ENCODE measurements at regions not wholly inside any gene's neighbourhood (a gene's known extent, or its start where the extent isn't known, plus 50 kb on each side); places are given as distances from the start of the nearest gene placed in this dataset.

GRCh38 chr3:6734395-6734746 lies 126.5 kb upstream of the GRM7 start:
- no peaks in the 10 kb centered on the region for H3K9me3 ChIP-seq (ENCODE audit: control insufficient read depth in 2 of 3, insufficient read depth in 1 of 3, low read length in 3 of 3)
- H3K36me3 ChIP-seq (ENCODE audit: control insufficient read depth in 2 of 3, insufficient read depth in 3 of 3, low read length in 3 of 3): no peaks in the 10 kb centered on the region
- TF ChIP-seq, protein P1, sequence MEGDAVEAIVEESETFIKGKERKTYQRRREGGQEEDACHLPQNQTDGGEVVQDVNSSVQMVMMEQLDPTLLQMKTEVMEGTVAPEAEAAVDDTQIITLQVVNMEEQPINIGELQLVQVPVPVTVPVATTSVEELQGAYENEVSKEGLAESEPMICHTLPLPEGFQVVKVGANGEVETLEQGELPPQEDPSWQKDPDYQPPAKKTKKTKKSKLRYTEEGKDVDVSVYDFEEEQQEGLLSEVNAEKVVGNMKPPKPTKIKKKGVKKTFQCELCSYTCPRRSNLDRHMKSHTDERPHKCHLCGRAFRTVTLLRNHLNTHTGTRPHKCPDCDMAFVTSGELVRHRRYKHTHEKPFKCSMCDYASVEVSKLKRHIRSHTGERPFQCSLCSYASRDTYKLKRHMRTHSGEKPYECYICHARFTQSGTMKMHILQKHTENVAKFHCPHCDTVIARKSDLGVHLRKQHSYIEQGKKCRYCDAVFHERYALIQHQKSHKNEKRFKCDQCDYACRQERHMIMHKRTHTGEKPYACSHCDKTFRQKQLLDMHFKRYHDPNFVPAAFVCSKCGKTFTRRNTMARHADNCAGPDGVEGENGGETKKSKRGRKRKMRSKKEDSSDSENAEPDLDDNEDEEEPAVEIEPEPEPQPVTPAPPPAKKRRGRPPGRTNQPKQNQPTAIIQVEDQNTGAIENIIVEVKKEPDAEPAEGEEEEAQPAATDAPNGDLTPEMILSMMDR (IDR thresholded peaks at IDR 0.05; ENCODE audit: borderline replicate concordance, extremely low read depth, insufficient read depth): no peak
- intact Hi-C loops (cut with DNase I): no loop called here
- no peaks in the 10 kb centered on the region for H3K4me1 ChIP-seq (ENCODE audit: control insufficient read depth in 2 of 3, insufficient read depth in 2 of 3, low read depth in 1 of 3, low read length in 3 of 3)
- H3K27ac ChIP-seq (ENCODE audit: low read depth in 2 of 2, low read length in 2 of 2): no peak overlapping the region
- no peaks in the 10 kb centered on the region for H3K27me3 ChIP-seq (ENCODE audit: control insufficient read depth, insufficient read depth, low read length)
- no peak overlapping the region for H3K9ac ChIP-seq (ENCODE audit: low read length in 3 of 3)
- no peak for DNase-seq
- H3K4me3 ChIP-seq (ENCODE audit: low read length in 3 of 3): no peak overlapping the region
- FAIRE-seq: no peak

DNA sequence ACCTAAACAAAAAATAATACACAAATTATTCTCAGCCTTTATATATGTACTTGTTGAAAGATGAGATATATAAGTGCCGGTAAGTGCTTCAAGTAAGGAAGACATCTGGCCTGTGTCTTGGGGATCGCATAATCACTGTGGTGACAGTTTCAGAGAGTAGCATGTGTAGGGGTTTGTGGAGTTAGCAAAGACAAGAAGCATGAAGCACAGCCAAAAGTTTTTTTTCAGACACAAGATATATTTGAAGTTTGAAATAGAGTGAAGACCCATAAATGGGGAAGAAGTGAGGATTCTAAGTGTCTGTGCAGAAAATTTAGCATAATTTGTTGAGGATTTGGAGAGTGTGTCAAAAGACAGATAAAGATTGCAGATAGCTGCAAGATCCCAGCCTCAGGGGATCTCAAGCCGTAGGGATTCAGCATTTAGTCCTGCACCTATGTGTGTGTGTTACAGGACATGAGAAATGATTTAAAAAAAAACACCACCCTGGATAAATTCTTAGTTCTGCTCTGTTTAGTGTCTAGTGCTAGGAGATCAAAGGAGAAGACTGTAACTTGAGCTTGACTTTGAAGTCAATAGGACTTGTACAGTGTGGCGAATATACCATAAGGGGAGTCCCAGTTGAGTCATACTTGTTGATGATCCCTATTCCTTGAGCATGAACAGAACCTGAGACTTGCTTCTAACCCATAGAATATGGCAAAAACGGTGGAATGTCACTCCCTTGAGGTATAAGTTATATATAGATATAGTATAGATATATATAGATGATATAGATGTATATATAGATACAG lies 123.9 kb upstream of the GRM7 start:
- intact Hi-C loops (cut with DNase I): no loop called here
- H3K9ac ChIP-seq (ENCODE audit: low read length in 3 of 3): no peak overlapping the region
- H3K9me3 ChIP-seq (ENCODE audit: control insufficient read depth in 2 of 3, insufficient read depth in 1 of 3, low read length in 3 of 3): no peaks in the 10 kb centered on the region
- TF ChIP-seq, protein P1 (IDR thresholded peaks at IDR 0.05; ENCODE audit: borderline replicate concordance, extremely low read depth, insufficient read depth): no peak
- no peak overlapping the region for H3K27ac ChIP-seq (ENCODE audit: low read depth in 2 of 2, low read length in 2 of 2)
- no peaks in the 10 kb centered on the region for H3K4me1 ChIP-seq (ENCODE audit: control insufficient read depth in 2 of 3, insufficient read depth in 2 of 3, low read depth in 1 of 3, low read length in 3 of 3)
- FAIRE-seq (no peak), DNase-seq (peak in 2 of 5 donors; percentile 32 to 34)
- H3K36me3 ChIP-seq (ENCODE audit: control insufficient read depth in 2 of 3, insufficient read depth in 3 of 3, low read length in 3 of 3): no peaks in the 10 kb centered on the region
- H3K27me3 ChIP-seq (ENCODE audit: control insufficient read depth, insufficient read depth, low read length): no peaks in the 10 kb centered on the region
- H3K4me3 ChIP-seq (ENCODE audit: low read length in 3 of 3): no peak overlapping the region

DNA sequence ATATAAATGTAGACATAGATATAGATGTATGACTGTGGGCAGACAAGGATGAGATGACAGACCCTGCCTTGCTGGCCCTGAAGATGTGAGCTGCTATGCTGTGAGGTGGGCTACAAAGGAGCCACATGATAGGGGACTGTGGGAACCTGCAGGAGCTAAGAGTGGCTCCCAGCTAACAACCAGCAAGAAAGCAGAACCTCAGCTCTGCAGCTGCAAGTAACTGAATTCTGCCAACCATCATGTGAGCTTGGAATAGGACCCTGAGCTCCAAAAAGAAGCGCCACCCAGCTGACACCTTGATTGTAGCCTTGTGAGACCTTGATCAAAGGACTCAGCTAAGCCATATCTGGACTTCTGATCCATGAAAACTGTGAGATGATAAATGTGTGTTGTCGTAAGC lies 123.3 kb upstream of the GRM7 start:
- TF ChIP-seq, protein P1 (IDR thresholded peaks at IDR 0.05; ENCODE audit: borderline replicate concordance, extremely low read depth, insufficient read depth): no peak
- DNase-seq: no peak
- H3K4me3 ChIP-seq (ENCODE audit: low read length in 3 of 3): no peak overlapping the region
- H3K9me3 ChIP-seq (ENCODE audit: control insufficient read depth in 2 of 3, insufficient read depth in 1 of 3, low read length in 3 of 3): no peaks in the 10 kb centered on the region
- H3K27ac ChIP-seq (ENCODE audit: low read depth in 2 of 2, low read length in 2 of 2): no peak overlapping the region
- H3K9ac ChIP-seq (ENCODE audit: low read length in 3 of 3): no peak overlapping the region
- H3K27me3 ChIP-seq (ENCODE audit: control insufficient read depth, insufficient read depth, low read length): no peaks in the 10 kb centered on the region
- no peaks in the 10 kb centered on the region for H3K4me1 ChIP-seq (ENCODE audit: control insufficient read depth in 2 of 3, insufficient read depth in 2 of 3, low read depth in 1 of 3, low read length in 3 of 3)
- intact Hi-C loops (cut with DNase I): no loop called here
- no peak for FAIRE-seq
- no peaks in the 10 kb centered on the region for H3K36me3 ChIP-seq (ENCODE audit: control insufficient read depth in 2 of 3, insufficient read depth in 3 of 3, low read length in 3 of 3)

GRCh38 chr3:6739288-6739687 lies 121.6 kb upstream of the GRM7 start:
- no peak overlapping the region for H3K27ac ChIP-seq (ENCODE audit: low read depth in 2 of 2, low read length in 2 of 2)
- no peak for FAIRE-seq
- no peaks in the 10 kb centered on the region for H3K4me1 ChIP-seq (ENCODE audit: control insufficient read depth in 2 of 3, insufficient read depth in 2 of 3, low read depth in 1 of 3, low read length in 3 of 3)
- no peaks in the 10 kb centered on the region for H3K27me3 ChIP-seq (ENCODE audit: control insufficient read depth, insufficient read depth, low read length)
- intact Hi-C loops (cut with DNase I): no loop called here
- TF ChIP-seq, protein P1 (IDR thresholded peaks at IDR 0.05; ENCODE audit: borderline replicate concordance, extremely low read depth, insufficient read depth): no peak
- no peaks in the 10 kb centered on the region for H3K36me3 ChIP-seq (ENCODE audit: control insufficient read depth in 2 of 3, insufficient read depth in 3 of 3, low read length in 3 of 3)
- H3K4me3 ChIP-seq (ENCODE audit: low read length in 3 of 3): no peak overlapping the region
- no peak for DNase-seq
- H3K9ac ChIP-seq (ENCODE audit: low read length in 3 of 3): no peak overlapping the region
- H3K9me3 ChIP-seq (ENCODE audit: control insufficient read depth in 2 of 3, insufficient read depth in 1 of 3, low read length in 3 of 3): no peaks in the 10 kb centered on the region

Data from kidney (tissue), 13 donors.